Hematopoietic multipotent progenitor cell treated with erythropoietin and hydrocortisone succinate and interleukin-3 and kit ligand, for 17 days (in vitro differentiated cells): ENCODE measurements at regions not wholly inside any gene's neighbourhood (a gene's known extent, or its start where the extent isn't known, plus 50 kb on each side); places are given as distances from the start of the nearest gene placed in this dataset.
"Not testable (repeated sequence)": the region's sequence is repeated elsewhere in the genome, so short reads cannot be mapped to it uniquely, and the experiment has no call there.

Experiments
- DNase-seq: peaks from one replicate; pipeline ENCODE4 v3.0.0-alpha.2; 2015; ENCODE audit warnings: low spot score

- DNase-seq, result no peak
These were observed 269.4 kb upstream of the MVB12B start for GRCh38 chr9:126057121-126057825.

GRCh38 chr9:126058011-126058531 is 268.6 kb upstream of the MVB12B start:
- no peak for DNase-seq

- no peak for DNase-seq
These were observed 268.0 kb upstream of the MVB12B start for GRCh38 chr9:126058591-126058990.

GRCh38 chr9:126061575-126061974 is 265.1 kb upstream of the MVB12B start:
- DNase-seq, result no peak

- DNase-seq, result no peak
These were observed 264.3 kb upstream of the MVB12B start for GRCh38 chr9:126062158-126062886.

- no peak for DNase-seq
These were observed 263.3 kb upstream of the MVB12B start for GRCh38 chr9:126063326-126063725.

- no peak for DNase-seq
These were observed 260.5 kb upstream of the MVB12B start for GRCh38 chr9:126066131-126066530.

- no peak for DNase-seq
These were observed 259.4 kb upstream of the MVB12B start for GRCh38 chr9:126067031-126067734.

- DNase-seq, result no peak
These were observed 257.9 kb upstream of the MVB12B start for GRCh38 chr9:126068534-126069230.

GRCh38 chr9:126069400-126069955 is 257.2 kb upstream of the MVB12B start:
- DNase-seq, result no peak

- no peak for DNase-seq
These were observed 256.5 kb upstream of the MVB12B start for GRCh38 chr9:126070058-126070655.

GRCh38 chr9:126071076-126071750 is 255.4 kb upstream of the MVB12B start:
- no peak for DNase-seq

- DNase-seq, result not testable (repeated sequence)
These were observed 249.0 kb upstream of the MVB12B start for GRCh38 chr9:126077656-126078055.

- DNase-seq, result no peak
These were observed 246.0 kb upstream of the MVB12B start for GRCh38 chr9:126080641-126081040.

- no peak for DNase-seq
These were observed 244.9 kb upstream of the MVB12B start for GRCh38 chr9:126081746-126082145.

GRCh38 chr9:126084008-126084407 is 242.6 kb upstream of the MVB12B start:
- DNase-seq, result no peak

- no peak for DNase-seq
These were observed 241.9 kb upstream of the MVB12B start for GRCh38 chr9:126084696-126085095.

GRCh38 chr9:126085170-126085569 is 241.5 kb upstream of the MVB12B start:
- no peak for DNase-seq

GRCh38 chr9:126088336-126088735 is 238.3 kb upstream of the MVB12B start:
- no peak for DNase-seq

- no peak for DNase-seq
These were observed 236.8 kb upstream of the MVB12B start for GRCh38 chr9:126089789-126090188.

- DNase-seq, result no peak
These were observed 232.9 kb upstream of the MVB12B start for GRCh38 chr9:126093771-126094170.
